H1 (cell line): ENCODE measurements at regions not wholly inside any gene's neighbourhood (a gene's known extent, or its start where the extent isn't known, plus 50 kb on each side); places are given as distances from the start of the nearest gene placed in this dataset.

ENCODE experiments used
- CTCF ChIA-PET: fragments of 300-600 bp; sonication (Branson Sonifier 250); formaldehyde crosslinking; loops from one replicate; lab custom pipeline; 2021; ENCODE audit not compliant: partially characterized antibody; lab: Charles Lee
- POLR2A ChIA-PET: fragments of 300-600 bp; sonication (Branson Sonifier 250); formaldehyde crosslinking; loops from one replicate; lab custom pipeline; 2021; ENCODE audit warnings: inconsistent platforms; ENCODE audit not compliant: partially characterized antibody; lab: Charles Lee
- DNase-seq, 2 experiments: peaks; one replicate each; pipeline versions ENCODE4 v3.0.0 to v3.0.0-alpha.2; 2010 to 2022; ENCODE audit warnings: low spot score in 2 of 2, low read depth in 1 of 2, mixed read lengths in 1 of 2
- FAIRE-seq: peaks from 2 replicates; lab custom pipeline; 2011; peaks lifted over from hg19 to GRCh38; lab: Jason Lieb, UNC
- H2AFZ ChIP-seq: 2 replicates; pipeline ENCODE4 v1.8.1; 2012; ENCODE audit warnings: low read length, inconsistent platforms
- H2AK5ac ChIP-seq: 2 replicates; pipeline ENCODE4 v1.6.1; 2013; ENCODE audit warnings: low read depth, low read length
- H2BK120ac ChIP-seq: replicated peaks from 2 replicates; pipeline ENCODE3; 2013; ENCODE audit warnings: low read depth, low read length, inconsistent platforms
- H2BK12ac ChIP-seq: 2 replicates; pipeline ENCODE4 v1.6.1; 2013; ENCODE audit warnings: low read depth, low read length
- H2BK15ac ChIP-seq: 2 replicates; pipeline ENCODE4 v1.6.1; 2013; ENCODE audit warnings: low read length
- H2BK20ac ChIP-seq: 2 replicates; pipeline ENCODE4 v1.6.1; 2013; ENCODE audit warnings: low read length
- H2BK5ac ChIP-seq: 2 replicates; pipeline ENCODE4 v1.6.1; 2013; ENCODE audit warnings: low read depth, low read length
- H3K14ac ChIP-seq: 2 replicates; pipeline ENCODE4 v1.6.1; 2013; ENCODE audit warnings: inconsistent platforms; ENCODE audit not compliant: insufficient read length
- H3K18ac ChIP-seq: 2 replicates; pipeline ENCODE4 v1.6.1; 2013; ENCODE audit warnings: low read length; ENCODE audit errors: extremely low read depth
- H3K23ac ChIP-seq: 2 replicates; pipeline ENCODE4 v1.6.1; 2013; ENCODE audit warnings: inconsistent platforms; ENCODE audit not compliant: insufficient read length
- H3K23me2 ChIP-seq: 2 replicates; pipeline ENCODE4 v1.6.1; 2013; ENCODE audit warnings: low read depth, low read length
- H3K27ac ChIP-seq: 2 replicates; pipeline ENCODE4 v1.6.1; 2011; ENCODE audit warnings: low read depth, low read length, inconsistent platforms
- H3K27me3 ChIP-seq, 4 experiments: replicated peaks in 1 of 4; 1 replicate in 1 of 4; 2 replicates in 3 of 4; pipeline versions ENCODE4 v1.6.1 to v1.8.1; 2011 to 2013; ENCODE audit warnings: low read length in 3 of 4, mild to moderate bottlenecking in 3 of 4, inconsistent platforms in 2 of 4, mixed read lengths in 2 of 4, moderate library complexity in 1 of 4; ENCODE audit not compliant: control insufficient read depth in 3 of 4, insufficient read depth in 3 of 4; ENCODE audit errors: extremely low read depth in 1 of 4
- H3K36me3 ChIP-seq, 4 experiments: 2 replicates each; pipeline versions ENCODE4 v1.6.1 to v1.8.1; 2011 to 2013; ENCODE audit warnings: mild to moderate bottlenecking in 4 of 4, low read length in 3 of 4, moderate library complexity in 2 of 4, control low read depth in 1 of 4, inconsistent platforms in 1 of 4; ENCODE audit not compliant: insufficient read depth in 4 of 4, control insufficient read depth in 2 of 4
- H3K4ac ChIP-seq: replicated peaks from 2 replicates; pipeline ENCODE3; 2013; ENCODE audit warnings: low read length, low read depth, mixed read lengths, inconsistent platforms; ENCODE audit not compliant: insufficient read length
- H3K4me1 ChIP-seq, 4 experiments: replicated peaks in 1 of 4; 1 replicate in 1 of 4; 2 replicates in 3 of 4; pipeline versions ENCODE4 v1.6.1 to v1.8.1; 2011 to 2013; ENCODE audit warnings: low read length in 3 of 4, inconsistent platforms in 2 of 4, mixed read lengths in 1 of 4; ENCODE audit not compliant: insufficient read depth in 4 of 4, control insufficient read depth in 3 of 4
- H3K4me2 ChIP-seq, 2 experiments: 2 replicates each; pipeline versions ENCODE4 v1.6.1 to v1.8.1; 2011 to 2013; ENCODE audit warnings: low read depth in 2 of 2, low read length in 2 of 2, control low read depth in 1 of 2, inconsistent platforms in 1 of 2, mild to moderate bottlenecking in 1 of 2; ENCODE audit not compliant: insufficient read depth in 1 of 2
- H3K4me3 ChIP-seq, 4 experiments: fragments of 200-600, 300-600 bp in 1 of 4; sonication (generic), shearing (Covaris generic), sonication (Bioruptor Twin) in 1 of 4; 2 replicates each; pipeline versions ENCODE4 v1.5.1 to v1.8.1; 2011 to 2016; ENCODE audit warnings: low read length in 4 of 4, low read depth in 3 of 4, control low read depth in 2 of 4, inconsistent platforms in 2 of 4, mild to moderate bottlenecking in 2 of 4, mixed read lengths in 1 of 4, moderate library complexity in 1 of 4; ENCODE audit not compliant: insufficient read depth in 2 of 4; ENCODE audit errors: extremely low read depth in 1 of 4
- H3K56ac ChIP-seq: replicated peaks from 2 replicates; pipeline ENCODE3; 2013; ENCODE audit warnings: low read depth, mild to moderate bottlenecking, mixed read lengths, low read length, inconsistent platforms; ENCODE audit not compliant: insufficient read length
- H3K79me1 ChIP-seq: 2 replicates; pipeline ENCODE4 v1.6.1; 2013; ENCODE audit warnings: low read depth, low read length, control low read depth
- H3K79me2 ChIP-seq, 2 experiments: 2 replicates each; pipeline versions ENCODE4 v1.6.1 to v1.8.1; 2012 to 2013; ENCODE audit warnings: low read length in 2 of 2, mild to moderate bottlenecking in 2 of 2, inconsistent platforms in 1 of 2; ENCODE audit not compliant: insufficient read depth in 2 of 2, control insufficient read depth in 1 of 2
- H3K9ac ChIP-seq, 4 experiments: replicated peaks in 1 of 4; 1 replicate in 1 of 4; 2 replicates in 3 of 4; pipeline versions ENCODE4 v1.6.1 to v1.8.1; 2011 to 2013; ENCODE audit warnings: low read depth in 3 of 4, low read length in 3 of 4, control low read depth in 2 of 4, mild to moderate bottlenecking in 2 of 4, moderate library complexity in 2 of 4, inconsistent platforms in 1 of 4; ENCODE audit errors: extremely low read depth in 1 of 4
- H3K9me3 ChIP-seq, 2 experiments: 2 replicates each; pipeline versions ENCODE4 v1.6.1 to v1.8.1; 2012 to 2013; ENCODE audit warnings: mild to moderate bottlenecking in 2 of 2, moderate library complexity in 2 of 2, control low read depth in 1 of 2, inconsistent platforms in 1 of 2, low read depth in 1 of 2, low read length in 1 of 2, mixed read lengths in 1 of 2; ENCODE audit not compliant: insufficient read depth in 2 of 2
- H4K20me1 ChIP-seq, 2 experiments: replicated peaks in 1 of 2; 2 replicates each; pipeline versions ENCODE3 to v1.8.1; 2011 to 2013; ENCODE audit warnings: inconsistent platforms in 2 of 2, low read length in 2 of 2, mild to moderate bottlenecking in 1 of 2; ENCODE audit not compliant: insufficient read depth in 2 of 2, control insufficient read depth in 1 of 2
- H4K5ac ChIP-seq: 2 replicates; pipeline ENCODE4 v1.6.1; 2013; ENCODE audit warnings: low read length, low read depth, mixed read lengths, inconsistent platforms; ENCODE audit not compliant: insufficient read length
- H4K8ac ChIP-seq: 2 replicates; pipeline ENCODE4 v1.8.0; 2013; ENCODE audit warnings: mild to moderate bottlenecking, moderate library complexity, low read length, inconsistent platforms; ENCODE audit not compliant: insufficient read depth; ENCODE audit errors: extremely low read depth
- H4K91ac ChIP-seq: replicated peaks from 2 replicates; pipeline ENCODE3; 2013; ENCODE audit warnings: low read length, mixed read lengths, inconsistent platforms; ENCODE audit not compliant: insufficient read length
- JUND ChIP-seq: IDR thresholded peaks from 2 replicates; pipeline ENCODE4 v1.6.1; 2011; ENCODE audit warnings: mild to moderate bottlenecking, improper control_type of control experiment, low read length
- ZNF274 ChIP-seq: IDR thresholded peaks from 2 replicates; pipeline ENCODE4 v1.7.0; 2012; ENCODE audit warnings: low read length, borderline replicate concordance; ENCODE audit errors: extremely low read depth
- WGBS, 2 experiments: shearing (Covaris generic) in 1 of 2; methylation state at CpG; one replicate each; pipeline versions ENCODE4 v1.1.6 to v1.1.7; 2013 to 2015; ENCODE audit warnings: low lambda C conversion rate in 2 of 2, mixed read lengths in 2 of 2, inconsistent platforms in 1 of 2, low coverage in 1 of 2, missing lambda C conversion rate in 1 of 2; ENCODE audit not compliant: insufficient replicate concordance in 2 of 2, insufficient coverage in 1 of 2, insufficient read length in 1 of 2; ENCODE audit errors: extremely low coverage in 1 of 2, missing lambda C conversion rate in 1 of 2; 5-methylcytosine and 5-hydroxymethylcytosine counted together

- POLR2A ChIA-PET: no interaction called here
- FAIRE-seq (no peak), DNase-seq (no peak)
- no peak overlapping the region for H3K4me2 ChIP-seq
- no peak overlapping the region for H4K8ac ChIP-seq
- CTCF ChIA-PET: no interaction called here
- H2BK120ac ChIP-seq: no peak overlapping the region
- H4K5ac ChIP-seq: no peak overlapping the region
- H3K9me3 ChIP-seq: peaks cover 0 to 1% of the 10 kb centered on the region in 2 experiments; a peak in 2 of 4 replicates
- H4K20me1 ChIP-seq: no peaks in the 10 kb centered on the region
- H2AK5ac ChIP-seq: no peak overlapping the region
- no peaks in the 10 kb centered on the region for H3K4me1 ChIP-seq
- no peak overlapping the region for H3K18ac ChIP-seq
- no peak overlapping the region for H2BK15ac ChIP-seq
- no peaks in the 10 kb centered on the region for H3K79me1 ChIP-seq
- 0 out of 7 replicates have a peak, but pooled peaks cover 0 to 2% (median 0%) of the 10 kb centered on the region in 4 experiments for H3K27me3 ChIP-seq
- no peak overlapping the region for H2BK20ac ChIP-seq
- H3K56ac ChIP-seq: no peak overlapping the region
- 73% methylated on average over 4 of the region's 4 CpGs; no CpG with 5 or more reads in 1 of the 2 experiments for WGBS, 2 experiments
- H3K14ac ChIP-seq: no peak overlapping the region
- H3K4ac ChIP-seq: no peak overlapping the region
- no peak overlapping the region for H3K27ac ChIP-seq
- no peak overlapping the region for H3K9ac ChIP-seq
- H4K91ac ChIP-seq: no peak overlapping the region
- H3K36me3 ChIP-seq: 0 out of 8 replicates have a peak, but pooled peaks cover 0 to 2% (median 0%) of the 10 kb centered on the region in 4 experiments
- H3K79me2 ChIP-seq: no peaks in the 10 kb centered on the region
- no peak overlapping the region for H2BK12ac ChIP-seq
- no peak overlapping the region for H2AFZ ChIP-seq
- no peak overlapping the region for H3K4me3 ChIP-seq
- H2BK5ac ChIP-seq: no peak overlapping the region
- no peaks in the 10 kb centered on the region for H3K23me2 ChIP-seq
- H3K23ac ChIP-seq: no peak overlapping the region
- TF ChIP-seq JUND (no peak), ZNF274 (no peak)
These were observed 69.2 kb upstream of the GRID2 start for GRCh38 chr4:92234393-92235176.
